PC-9 (cell line): ENCODE measurements at regions not wholly inside any gene's neighbourhood (a gene's known extent, or its start where the extent isn't known, plus 50 kb on each side); places are given as distances from the start of the nearest gene placed in this dataset.

ENCODE experiments used
- BruUV-seq: library from RNA; stranded (reverse); fragments of 400-500 nt; replicated peaks from 2 replicates; lab custom pipeline; 2021; lab: Mats Ljungman, UMichigan
- CTCF ChIA-PET: fragments of 300-600 bp; sonication (Branson Sonifier 250); formaldehyde crosslinking; loops from one replicate; lab custom pipeline; 2022; ENCODE audit warnings: antibody characterized with exemption; lab: Charles Lee
- POLR2A ChIA-PET: fragments of 300-600 bp; sonication (Branson Sonifier 250); formaldehyde crosslinking; loops from one replicate; lab custom pipeline; 2022; ENCODE audit warnings: antibody characterized with exemption; ENCODE audit not compliant: unreplicated experiment; lab: Charles Lee
- DNase-seq, 2 experiments: peaks; one replicate each; pipeline versions ENCODE4 v3.0.0 to v3.0.0-alpha.2; 2015 to 2022; ENCODE audit warnings: mixed read lengths in 1 of 2
- H2AFZ ChIP-seq: fragments of 200-600 bp; sonication (generic); 2 replicates; pipeline ENCODE4 v1.8.1; 2017; ENCODE audit warnings: antibody characterized with exemption
- H3F3A ChIP-seq: fragments of 200-600 bp; sonication (generic); 2 replicates; pipeline ENCODE4 v1.8.1; 2017; ENCODE audit warnings: antibody characterized with exemption, mild to moderate bottlenecking, low read depth; ENCODE audit not compliant: insufficient read depth
- H3K27ac ChIP-seq: fragments of 200-600 bp; sonication (generic); 2 replicates; pipeline ENCODE4 v1.6.1; 2016; ENCODE audit warnings: mixed run types
- H3K27me3 ChIP-seq: fragments of 200-600 bp; sonication (generic); 2 replicates; pipeline ENCODE4 v1.6.1; 2016; ENCODE audit warnings: low read depth, mixed run types; ENCODE audit not compliant: insufficient read depth
- H3K36me3 ChIP-seq: fragments of 200-600 bp; sonication (generic); 2 replicates; pipeline ENCODE4 v1.6.1; 2016; ENCODE audit warnings: low read depth, mixed run types
- H3K4me1 ChIP-seq: fragments of 200-600 bp; sonication (generic); replicated peaks from 2 replicates; pipeline ENCODE4 v1.6.1; 2016; ENCODE audit warnings: mixed run types; ENCODE audit not compliant: insufficient read depth
- H3K4me2 ChIP-seq: fragments of 200-600 bp; sonication (generic); 2 replicates; pipeline ENCODE4 v1.6.1; 2017; ENCODE audit warnings: mixed run types
- H3K4me3 ChIP-seq: fragments of 200-600 bp; sonication (generic); 2 replicates; pipeline ENCODE4 v1.6.1; 2016; ENCODE audit warnings: mixed run types
- H3K79me2 ChIP-seq: fragments of 200-600 bp; sonication (generic); 2 replicates; pipeline ENCODE4 v1.6.1; 2017; ENCODE audit warnings: low read depth, mixed run types
- H3K9me2 ChIP-seq: fragments of 200-600 bp; sonication (generic); 2 replicates; pipeline ENCODE4 v1.8.1; 2017; ENCODE audit warnings: mild to moderate bottlenecking; ENCODE audit not compliant: insufficient read depth
- H3K9me3 ChIP-seq: fragments of 200-600 bp; sonication (generic); 2 replicates; pipeline ENCODE4 v1.8.1; 2016; ENCODE audit warnings: low read depth; ENCODE audit not compliant: insufficient read depth
- H4K20me1 ChIP-seq: fragments of 200-600 bp; sonication (generic); 2 replicates; pipeline ENCODE4 v1.8.1; 2017; ENCODE audit not compliant: insufficient read depth
- EZH2 ChIP-seq: fragments of 200-600 bp; sonication (generic); IDR thresholded peaks from 2 replicates; pipeline ENCODE4 v1.8.0; 2017; ENCODE audit warnings: antibody characterized with exemption, low read depth
- intact Hi-C: fragments of 100-400 bp; cut with micrococcal nuclease; formaldehyde crosslinking; loops from one replicate; pipeline ENCODE4 v1.10.0; 2022; ENCODE audit not compliant: unreplicated experiment
- TF ChIP-seq, protein P1 (sequence below): fragments of 200-600 bp; sonication (generic); conservative IDR thresholded peaks from 2 replicates; pipeline ENCODE4 v1.6.1; 2017; ENCODE audit warnings: mixed run types, antibody characterized with exemption, mild to moderate bottlenecking, moderate library complexity

GRCh38 chr5:19175776-19176570 lies 812.0 kb downstream of the CDH18 start:
- intact Hi-C loops, result no loop called here
- no peak for DNase-seq
- no peaks in the 10 kb centered on the region for H3K79me2 ChIP-seq
- H3K4me3 ChIP-seq, result no peak overlapping the region
- H3K9me2 ChIP-seq, result no peaks in the 10 kb centered on the region; the same call in 1 of the 2 replicates
- CTCF ChIA-PET, result no interaction called here
- no peaks in the 10 kb centered on the region for H4K20me1 ChIP-seq
- BruUV-seq, result no TSS peak
- TF ChIP-seq EZH2, result no peak
- no peaks in the 10 kb centered on the region for H3F3A ChIP-seq
- H3K4me1 ChIP-seq, result no peaks in the 10 kb centered on the region
- POLR2A ChIA-PET, result interaction anchor here (0.7 kb wide), 1 partner anchor 8 kb away, joined by 6 read pairs; no protein-coding TSS in a partner anchor
- H3K27ac ChIP-seq, result no peak overlapping the region
- H2AFZ ChIP-seq, result no peak overlapping the region
- no peaks in the 10 kb centered on the region for H3K9me3 ChIP-seq
- no peaks in the 10 kb centered on the region for H3K36me3 ChIP-seq
- H3K4me2 ChIP-seq, result no peak overlapping the region
- H3K27me3 ChIP-seq, result no peaks in the 10 kb centered on the region

DNA sequence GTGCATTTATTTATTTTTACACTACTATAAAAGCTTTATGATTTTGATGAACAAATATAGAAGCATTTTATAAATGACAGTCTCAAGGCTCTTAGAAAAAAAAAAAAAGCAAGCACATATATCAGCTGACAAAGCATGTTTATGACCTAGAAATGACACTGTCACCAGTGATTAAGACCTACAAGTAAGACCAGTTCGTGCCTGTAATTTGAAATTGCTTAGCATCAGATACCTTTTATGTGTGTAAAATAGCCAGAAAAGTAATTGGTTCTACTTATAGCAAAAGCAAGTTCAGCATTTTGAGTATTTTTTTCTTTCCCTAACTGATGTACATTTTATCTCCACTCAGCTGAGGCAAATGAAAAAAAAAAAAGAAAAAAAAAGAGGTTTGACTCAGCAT lies 808.4 kb downstream of the CDH18 start:
- Histone ChIP-seq H3F3A (no peaks in the 10 kb centered on the region), H3K79me2 (no peaks in the 10 kb centered on the region), H3K4me3 (no peak overlapping the region), H3K4me2 (no peak overlapping the region), H3K27me3 (no peaks in the 10 kb centered on the region), H4K20me1 (no peaks in the 10 kb centered on the region), H3K9me2 (no peaks in the 10 kb centered on the region; the same call in 1 of the 2 replicates), H3K27ac (no peak overlapping the region), H3K4me1 (no peaks in the 10 kb centered on the region), H3K36me3 (no peaks in the 10 kb centered on the region), H3K9me3 (no peaks in the 10 kb centered on the region), H2AFZ (no peak overlapping the region)
- no TSS peak for BruUV-seq
- ChIA-PET CTCF (interaction anchor here (0.7 kb wide), 1 partner anchor 306 kb away, joined by 3 read pairs; no protein-coding TSS in a partner anchor), POLR2A (interaction anchor here (0.5 kb wide), 1 partner anchor 1898 kb away, joined by 5 read pairs; no protein-coding TSS in a partner anchor)
- no peak for DNase-seq
- TF ChIP-seq, protein P1, sequence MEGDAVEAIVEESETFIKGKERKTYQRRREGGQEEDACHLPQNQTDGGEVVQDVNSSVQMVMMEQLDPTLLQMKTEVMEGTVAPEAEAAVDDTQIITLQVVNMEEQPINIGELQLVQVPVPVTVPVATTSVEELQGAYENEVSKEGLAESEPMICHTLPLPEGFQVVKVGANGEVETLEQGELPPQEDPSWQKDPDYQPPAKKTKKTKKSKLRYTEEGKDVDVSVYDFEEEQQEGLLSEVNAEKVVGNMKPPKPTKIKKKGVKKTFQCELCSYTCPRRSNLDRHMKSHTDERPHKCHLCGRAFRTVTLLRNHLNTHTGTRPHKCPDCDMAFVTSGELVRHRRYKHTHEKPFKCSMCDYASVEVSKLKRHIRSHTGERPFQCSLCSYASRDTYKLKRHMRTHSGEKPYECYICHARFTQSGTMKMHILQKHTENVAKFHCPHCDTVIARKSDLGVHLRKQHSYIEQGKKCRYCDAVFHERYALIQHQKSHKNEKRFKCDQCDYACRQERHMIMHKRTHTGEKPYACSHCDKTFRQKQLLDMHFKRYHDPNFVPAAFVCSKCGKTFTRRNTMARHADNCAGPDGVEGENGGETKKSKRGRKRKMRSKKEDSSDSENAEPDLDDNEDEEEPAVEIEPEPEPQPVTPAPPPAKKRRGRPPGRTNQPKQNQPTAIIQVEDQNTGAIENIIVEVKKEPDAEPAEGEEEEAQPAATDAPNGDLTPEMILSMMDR, result no peak
- TF ChIP-seq EZH2, result no peak
- intact Hi-C loops, result no loop called here

DNA sequence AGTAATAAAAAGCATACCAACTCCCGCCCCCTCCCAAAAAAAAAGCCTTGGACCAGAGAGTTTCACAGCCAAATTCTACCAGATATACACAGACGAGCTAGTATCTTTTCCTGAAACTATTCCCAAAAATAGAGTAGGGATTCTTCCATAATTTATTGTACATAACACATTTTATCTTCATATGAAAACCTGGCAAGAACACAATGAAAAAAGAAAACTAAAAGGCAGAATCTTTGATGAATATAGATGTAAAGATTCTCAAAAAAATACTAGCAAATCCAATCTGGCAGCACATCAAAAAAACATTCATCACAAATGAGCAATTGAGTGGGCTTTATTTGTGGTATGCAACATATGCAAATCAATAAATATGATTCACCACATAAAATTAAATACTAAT lies 798.8 kb downstream of the CDH18 start:
- Histone ChIP-seq H3K4me3 (no peak overlapping the region), H3K9me3 (no peaks in the 10 kb centered on the region), H3K4me2 (no peak overlapping the region), H3K4me1 (no peaks in the 10 kb centered on the region), H3K79me2 (no peaks in the 10 kb centered on the region), H3F3A (no peaks in the 10 kb centered on the region), H3K27me3 (no peaks in the 10 kb centered on the region), H3K36me3 (no peaks in the 10 kb centered on the region), H4K20me1 (no peaks in the 10 kb centered on the region), H3K27ac (no peak overlapping the region), H3K9me2 (no peaks in the 10 kb centered on the region), H2AFZ (no peak overlapping the region)
- intact Hi-C loops, result no loop called here
- ChIA-PET POLR2A (no interaction called here), CTCF (interaction anchor here (0.6 kb wide), 1 partner anchor 15 kb away, joined by 10 read pairs; no protein-coding TSS in a partner anchor)
- no TSS peak for BruUV-seq
- no peak for DNase-seq
- no peak for TF ChIP-seq EZH2
- TF ChIP-seq, protein P1, result no peak
